ENCODE measurements at regions not wholly inside any gene's neighbourhood (a gene's known extent, or its start where the extent isn't known, plus 50 kb on each side); places are given as distances from the start of the nearest gene placed in this dataset.

GRCh38 chr2:144747571-144747970, 227.7 kb upstream of the ZEB2 start:
- no peak for ATAC-seq
- TF ChIP-seq ARNTL (CRISPR knock-in tag; IDR thresholded peaks at IDR 0.05; ENCODE audit: borderline replicate concordance, low read depth) (no peak), ZNF565 (CRISPR knock-in tag; conservative IDR thresholded peaks at IDR 0.05; ENCODE audit: low read depth) (no peak), ISL1 (CRISPR knock-in tag; IDR thresholded peaks at IDR 0.05) (no peak), SNAI2 (CRISPR knock-in tag; IDR thresholded peaks at IDR 0.05) (no peak)

- no peak for ATAC-seq
Measured at GRCh38 chr2:144745424-144745823, 225.5 kb upstream of the ZEB2 start.

GRCh38 chr2:144738749-144739148, 218.8 kb upstream of the ZEB2 start:
- no peak for ATAC-seq
- no peak for TF ChIP-seq TSHZ2 (CRISPR knock-in tag; IDR thresholded peaks at IDR 0.05)
- TF ChIP-seq CSRNP3 (CRISPR knock-in tag; IDR thresholded peaks at IDR 0.05) = no peak
- no peak for TF ChIP-seq RARB (CRISPR knock-in tag; IDR thresholded peaks at IDR 0.05)
- no peak for TF ChIP-seq ZFP30 (CRISPR knock-in tag; IDR thresholded peaks at IDR 0.05)

More at GRCh38 chr2:144745424-144745823, 225.5 kb upstream of the ZEB2 start:
- no peak for TF ChIP-seq ARNTL (CRISPR knock-in tag; IDR thresholded peaks at IDR 0.05; ENCODE audit: borderline replicate concordance, low read depth)
- TF ChIP-seq ZC3H10 (CRISPR knock-in tag; IDR thresholded peaks at IDR 0.05) = no peak
- no peak for TF ChIP-seq PATZ1 (CRISPR knock-in tag; IDR thresholded peaks at IDR 0.05; ENCODE audit: borderline replicate concordance)
- TF ChIP-seq ZNF565 (CRISPR knock-in tag; conservative IDR thresholded peaks at IDR 0.05; ENCODE audit: low read depth) = no peak
- no peak for TF ChIP-seq RARB (CRISPR knock-in tag; IDR thresholded peaks at IDR 0.05)
- TF ChIP-seq GLIS3 (CRISPR knock-in tag; IDR thresholded peaks at IDR 0.05) = no peak
- TF ChIP-seq ISL1 (CRISPR knock-in tag; IDR thresholded peaks at IDR 0.05) = no peak
- no peak for TF ChIP-seq CREB5 (CRISPR knock-in tag; IDR thresholded peaks at IDR 0.05; ENCODE audit: low read depth)
- no peak for TF ChIP-seq POU6F1 (CRISPR knock-in tag; IDR thresholded peaks at IDR 0.05; ENCODE audit: borderline replicate concordance, low read depth)
- no peak for TF ChIP-seq ZNF70 (CRISPR knock-in tag; IDR thresholded peaks at IDR 0.05)
- no peak for TF ChIP-seq TSHZ2 (CRISPR knock-in tag; IDR thresholded peaks at IDR 0.05)
- TF ChIP-seq CSDC2 (CRISPR knock-in tag; IDR thresholded peaks at IDR 0.05) = no peak
- no peak for TF ChIP-seq PPARA (CRISPR knock-in tag; IDR thresholded peaks at IDR 0.05; ENCODE audit: borderline replicate concordance)
